ENCODE measurements at regions not wholly inside any gene's neighbourhood (a gene's known extent, or its start where the extent isn't known, plus 50 kb on each side); places are given as distances from the start of the nearest gene placed in this dataset.

DNA sequence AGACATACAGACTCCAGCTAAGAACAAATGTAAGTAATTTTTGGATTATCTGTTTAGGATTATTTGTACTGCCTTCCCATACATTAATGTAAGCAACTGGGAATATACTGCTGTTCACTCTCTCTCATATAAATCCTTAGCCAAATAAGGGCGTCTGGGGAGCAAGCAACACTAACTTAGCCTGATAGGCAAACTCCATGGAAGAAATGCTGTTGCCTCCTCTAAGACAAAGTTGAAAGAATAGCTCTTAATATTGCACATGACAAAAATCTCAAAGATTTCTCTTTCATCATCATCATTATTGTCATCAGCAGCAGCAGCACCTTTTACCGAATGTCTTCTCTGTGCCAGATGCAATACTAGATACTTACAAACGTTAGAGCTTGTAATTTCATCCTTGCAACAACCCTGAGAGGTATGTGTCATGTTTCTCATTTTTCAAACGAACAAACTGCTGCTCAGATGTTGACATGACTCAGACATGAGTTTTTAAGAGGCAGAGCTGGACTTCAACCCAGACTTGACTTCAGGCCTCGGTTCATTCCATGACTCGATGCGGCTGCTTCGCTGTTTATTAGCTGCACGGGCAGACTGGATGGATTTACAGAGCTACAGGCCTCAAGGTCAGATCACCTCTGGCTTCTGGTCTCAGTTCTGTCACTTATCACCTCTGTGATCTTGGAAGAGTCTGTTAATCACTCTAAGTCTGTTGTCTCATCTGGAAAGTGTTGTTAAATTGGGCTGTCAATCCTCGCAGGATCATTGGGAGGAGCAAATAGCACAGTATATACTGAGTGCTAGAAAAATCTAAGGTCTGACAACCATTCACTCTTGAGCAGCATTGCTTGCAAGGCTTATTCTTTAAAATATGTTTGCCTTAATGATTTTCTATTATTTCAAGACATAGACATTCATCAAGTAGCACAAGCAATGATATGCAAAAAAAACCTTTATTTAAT is 126.3 kb upstream of the CELF2 start:
- no peak for DNase-seq (ENCODE audit: low read depth in 2 of 2)

- no peak for DNase-seq (ENCODE audit: low read depth in 2 of 2)
Observed at GRCh38 chr10:10892290-10892875, 125.3 kb upstream of the CELF2 start.

- DNase-seq (ENCODE audit: low read depth in 2 of 2), result no peak
Observed at GRCh38 chr10:10897400-10897799, 120.3 kb upstream of the CELF2 start.

DNA sequence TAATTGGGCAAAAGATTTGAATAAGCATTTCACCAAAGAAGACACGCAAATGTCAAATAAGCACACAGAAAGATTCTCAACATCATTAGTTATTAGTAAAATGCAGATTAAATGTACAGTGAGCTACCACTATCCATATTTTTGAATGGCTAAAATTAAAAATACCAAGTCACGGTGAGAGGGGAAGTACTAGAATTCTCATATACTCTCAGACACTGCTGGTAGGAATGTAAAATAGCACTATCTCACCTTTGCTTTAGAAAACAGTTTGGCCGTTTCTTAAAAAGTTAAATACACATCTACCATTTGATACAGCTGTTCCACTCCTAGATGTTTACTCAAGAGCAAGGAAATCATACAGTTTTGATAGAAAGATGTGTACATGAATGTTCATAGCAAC is 115.8 kb upstream of the CELF2 start:
- no peak for DNase-seq (ENCODE audit: low read depth in 2 of 2)

GRCh38 chr10:10902951-10903350 is 114.7 kb upstream of the CELF2 start:
- DNase-seq (ENCODE audit: low read depth in 2 of 2), result no peak

DNA sequence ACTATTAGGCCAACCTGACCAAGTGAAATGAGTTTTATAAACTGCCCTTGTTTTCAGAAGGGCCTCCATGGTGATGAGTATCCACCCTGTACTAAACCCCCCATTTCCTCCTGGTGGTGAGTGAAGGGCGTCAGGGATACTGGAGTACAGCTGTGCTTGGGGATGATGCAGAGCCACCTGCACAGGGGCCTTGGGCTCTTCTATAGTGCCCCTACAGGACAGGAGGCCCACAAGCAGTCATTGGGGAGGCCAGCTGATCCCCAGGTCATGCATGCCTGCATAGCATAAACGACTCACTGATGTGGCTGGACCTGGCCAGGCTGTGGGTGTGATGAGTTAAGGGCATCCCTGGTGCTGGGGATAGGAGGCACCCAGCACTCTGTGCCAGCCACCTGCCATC is 114.1 kb upstream of the CELF2 start:
- no peak for DNase-seq (ENCODE audit: low read depth in 2 of 2)

DNA sequence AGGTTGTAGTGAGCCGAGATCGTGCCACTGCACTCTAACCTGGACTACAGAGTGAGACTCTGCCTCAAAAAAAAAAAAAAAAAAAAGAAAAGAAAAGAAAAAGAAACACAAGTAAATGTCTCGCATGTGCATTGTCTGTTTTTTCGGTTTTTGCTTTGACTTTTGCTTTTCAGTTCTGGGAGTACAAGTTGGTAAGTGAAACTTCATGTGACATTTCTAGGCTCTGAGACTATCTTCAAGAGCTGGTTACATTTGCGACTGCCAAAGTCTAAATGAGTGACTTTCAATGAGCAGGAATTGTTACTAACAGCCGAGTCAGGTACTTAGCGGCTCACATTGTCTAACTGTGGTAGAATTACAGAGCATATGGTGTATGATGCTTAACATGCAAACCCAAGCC is 107.0 kb upstream of the CELF2 start:
- DNase-seq (ENCODE audit: low read depth in 2 of 2), result no peak

- no peak for DNase-seq (ENCODE audit: low read depth in 2 of 2)
Observed at GRCh38 chr10:10911035-10911434, 106.6 kb upstream of the CELF2 start.

DNA sequence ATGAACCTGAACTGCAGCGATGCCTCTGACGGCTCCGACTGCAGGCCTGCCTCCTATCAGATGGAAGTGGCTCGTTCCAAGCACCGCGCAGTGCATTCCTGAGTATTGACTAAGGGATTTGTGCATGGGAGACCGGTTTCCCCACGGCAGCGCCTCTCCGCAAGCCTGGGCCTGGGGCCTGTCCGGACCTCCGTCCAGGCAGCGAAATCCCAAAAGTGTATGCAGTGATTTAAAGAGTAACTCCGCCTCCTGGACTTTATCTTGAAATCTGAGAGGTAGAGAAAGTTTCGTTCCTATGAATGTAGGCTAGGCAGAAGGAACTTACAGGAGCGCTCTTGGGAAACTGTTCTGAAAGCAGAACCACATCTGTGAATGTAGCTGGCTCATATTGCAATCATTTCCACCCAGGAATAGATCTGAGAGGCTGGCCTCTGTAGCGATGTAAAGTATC is 106.2 kb upstream of the CELF2 start:
- DNase-seq (ENCODE audit: low read depth in 2 of 2), result no peak

DNA sequence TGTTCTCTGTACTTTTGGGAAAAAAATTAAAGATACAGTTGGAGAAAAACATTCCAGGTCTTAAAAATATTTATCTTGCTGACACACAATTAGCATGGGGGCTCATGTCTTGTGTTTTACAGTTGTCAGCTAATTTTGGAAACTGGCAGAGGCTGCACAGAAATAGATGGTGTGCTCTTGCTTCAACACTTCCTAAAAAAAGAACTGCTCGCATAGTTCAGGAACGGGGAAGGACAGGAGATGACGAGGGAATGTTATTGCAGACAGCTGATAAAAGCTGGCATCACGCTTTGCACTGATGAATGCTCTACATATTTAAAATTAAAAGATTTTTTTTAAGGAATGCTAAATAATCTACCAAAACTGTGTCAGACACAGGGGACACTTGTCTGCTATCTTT is 103.5 kb upstream of the CELF2 start:
- DNase-seq (ENCODE audit: low read depth in 2 of 2), result no peak

GRCh38 chr10:10915215-10915614 is 102.5 kb upstream of the CELF2 start:
- no peak for DNase-seq (ENCODE audit: low read depth in 2 of 2)

DNA sequence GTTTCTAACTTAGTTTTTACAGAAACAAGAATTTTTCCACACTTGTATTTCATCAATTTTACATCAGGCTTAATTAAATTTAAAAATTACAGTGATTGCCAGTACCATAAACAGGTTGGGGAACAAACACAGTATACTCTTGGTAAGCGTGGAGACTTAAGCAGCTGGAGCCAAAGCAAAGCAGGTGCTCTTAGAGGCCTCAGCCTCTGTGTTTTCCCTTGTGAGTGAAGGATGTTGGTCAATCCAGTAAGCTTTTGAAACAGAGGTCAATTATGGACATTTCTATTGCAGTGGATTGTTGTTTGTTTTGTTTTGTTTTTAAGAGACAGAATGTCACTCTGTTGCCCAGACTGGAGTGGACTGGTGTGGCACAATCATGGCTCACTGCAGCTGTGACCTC is 100.6 kb upstream of the CELF2 start:
- no peak for DNase-seq (ENCODE audit: low read depth in 2 of 2)

- no peak for DNase-seq (ENCODE audit: low read depth in 2 of 2)
Observed at GRCh38 chr10:10919976-10920375, 97.7 kb upstream of the CELF2 start.

DNA sequence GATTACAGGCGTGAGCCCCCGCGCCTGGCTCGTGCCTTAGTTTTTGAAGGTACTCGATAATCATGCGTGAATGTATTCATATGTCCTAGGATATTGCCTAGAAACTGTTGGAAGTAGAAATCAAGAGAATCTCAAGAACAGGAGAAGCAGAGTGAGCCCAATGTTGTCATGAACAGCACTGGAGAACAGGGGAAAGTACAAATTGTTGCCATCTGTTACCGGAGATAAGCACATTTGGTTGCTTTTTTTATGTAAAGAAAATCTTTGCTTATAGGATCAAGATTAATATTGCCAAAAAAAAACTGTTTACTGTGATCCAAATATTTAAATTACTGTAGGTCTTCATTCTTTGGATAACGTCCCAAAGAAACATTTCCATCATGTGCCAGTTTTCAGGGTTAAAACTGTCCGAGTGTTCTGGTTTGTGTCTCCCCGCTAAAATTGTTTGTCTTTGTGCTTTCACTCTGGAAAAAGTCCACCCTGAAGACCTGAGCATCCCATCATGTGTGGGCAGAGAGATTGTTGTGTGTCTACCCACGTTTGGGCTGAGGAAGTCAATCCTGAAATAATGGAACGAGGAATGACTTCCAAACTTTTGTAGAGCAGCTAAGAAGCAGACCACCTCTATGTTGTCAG is 95.7 kb upstream of the CELF2 start:
- no peak for DNase-seq (ENCODE audit: low read depth in 2 of 2)

DNA sequence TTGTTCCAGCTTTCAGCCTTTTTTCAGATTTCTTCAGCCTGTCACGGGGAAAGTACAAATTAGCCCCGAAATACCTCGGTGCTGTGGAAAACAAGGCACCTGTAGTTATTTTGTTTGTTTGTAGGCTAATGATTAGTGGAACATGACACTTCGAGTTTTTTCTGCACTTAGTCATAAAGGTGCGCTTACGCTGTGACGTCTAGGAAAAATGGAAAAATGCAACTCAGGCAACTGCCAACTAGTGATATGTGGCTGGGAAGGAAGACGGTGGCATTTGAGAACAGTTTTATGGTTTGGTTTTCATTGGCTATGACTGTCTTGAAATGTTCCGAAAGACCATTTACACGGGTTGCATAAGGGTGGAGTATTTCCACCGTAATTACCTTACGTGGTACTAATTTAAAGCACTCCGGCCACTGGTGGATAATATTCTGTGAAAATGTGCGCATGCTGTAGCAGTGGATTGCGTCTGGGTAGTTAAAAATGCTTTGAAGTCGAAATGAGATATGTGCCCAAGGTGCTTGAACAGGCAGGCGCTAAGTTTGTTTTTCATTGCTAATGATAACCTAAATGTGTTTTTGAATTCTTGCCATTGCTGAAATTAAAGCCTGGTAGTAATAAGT is 94.5 kb upstream of the CELF2 start:
- no peak for DNase-seq (ENCODE audit: low read depth in 2 of 2)

GRCh38 chr10:10925667-10926066 is 92.0 kb upstream of the CELF2 start:
- DNase-seq (ENCODE audit: low read depth in 2 of 2), result no peak

DNA sequence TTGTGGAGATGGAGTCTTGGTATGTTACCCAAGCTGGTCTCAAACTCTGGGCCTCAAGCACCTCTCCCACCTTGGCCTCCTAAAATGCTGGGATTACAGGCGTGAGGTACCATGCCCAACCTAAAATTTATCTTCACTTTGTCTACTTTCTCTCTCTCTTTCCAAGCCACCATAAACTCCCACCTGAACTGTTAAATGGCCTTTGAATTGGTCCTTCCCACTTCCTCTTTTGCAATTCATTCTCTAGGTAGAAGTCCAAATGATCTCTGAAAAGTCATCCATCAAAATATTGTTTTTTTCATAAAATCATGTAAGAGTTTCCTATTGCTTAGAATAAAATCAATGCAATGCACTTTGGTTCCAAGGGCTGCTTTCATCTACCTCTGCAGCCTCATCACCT is 90.1 kb upstream of the CELF2 start:
- no peak for DNase-seq (ENCODE audit: low read depth in 2 of 2)

GRCh38 chr10:10930979-10931743 is 86.5 kb upstream of the CELF2 start:
- DNase-seq (ENCODE audit: low read depth in 2 of 2), result no peak

- DNase-seq (ENCODE audit: low read depth in 2 of 2), result no peak
Observed at GRCh38 chr10:10935032-10935431, 82.6 kb upstream of the CELF2 start.

- DNase-seq (ENCODE audit: low read depth in 2 of 2), result no peak
Observed at GRCh38 chr10:10938676-10939075, 79.0 kb upstream of the CELF2 start.

GRCh38 chr10:10941127-10941730 is 76.4 kb upstream of the CELF2 start:
- DNase-seq (ENCODE audit: low read depth in 2 of 2), result no peak
